SK-N-MC (cell line): ENCODE measurements at regions not wholly inside any gene's neighbourhood (a gene's known extent, or its start where the extent isn't known, plus 50 kb on each side); places are given as distances from the start of the nearest gene placed in this dataset.

Source experiments
- EZH2 ChIP-seq: fragments of 200-600 bp; sonication (generic); IDR thresholded peaks from one replicate; pipeline ENCODE4 v1.6.1; 2017; ENCODE audit warnings: antibody characterized with exemption
- FOXP2 ChIP-seq: optimal IDR thresholded peaks from 2 replicates; pipeline ENCODE3; 2011; ENCODE audit warnings: mild to moderate bottlenecking, moderate library complexity; ENCODE audit not compliant: insufficient read depth; ENCODE audit errors: extremely low read length, control extremely low read depth
- POLR2AphosphoS5 ChIP-seq: IDR thresholded peaks from 2 replicates; pipeline ENCODE4 v1.6.1; 2012; ENCODE audit warnings: mild to moderate bottlenecking, low read depth, low read length, borderline replicate concordance

DNA sequence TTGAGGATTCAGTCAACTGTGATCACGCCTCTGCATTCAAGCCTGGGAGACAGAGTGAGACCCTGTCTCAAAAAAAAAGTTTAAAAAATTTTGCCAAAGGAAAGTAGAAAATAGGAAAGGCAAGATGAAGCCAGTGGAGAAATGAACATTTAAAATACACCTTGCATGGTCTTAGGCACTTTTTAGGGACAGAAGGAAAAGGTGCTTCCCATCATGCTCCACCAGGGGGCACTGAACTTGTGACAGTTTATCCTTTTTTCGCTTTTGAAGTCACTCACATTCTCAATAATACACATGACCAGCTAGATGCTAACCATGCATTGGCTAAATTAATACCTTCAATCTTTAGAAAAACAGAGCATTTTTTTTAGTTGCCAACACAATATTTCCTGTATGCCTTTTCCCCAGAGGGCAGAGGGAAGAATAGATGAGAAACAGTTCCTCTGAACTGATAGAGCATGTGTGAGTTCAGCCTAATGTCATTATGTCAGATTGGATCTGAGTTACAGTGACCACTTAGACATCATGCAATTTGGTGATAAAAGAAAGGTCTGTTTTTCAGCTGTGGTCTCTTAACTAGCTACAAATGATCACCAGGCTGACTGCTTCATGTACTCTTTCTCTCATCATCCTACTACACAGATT is 221.8 kb upstream of the SSTR1 start:
- TF ChIP-seq POLR2AphosphoS5, result no peak
- no peak for TF ChIP-seq EZH2
- TF ChIP-seq FOXP2, result no peak
